Activated CD8-positive, alpha-beta memory T cell treated with anti-CD3 and anti-CD28 coated beads, Interleukin-2, amount 50 U/mL, for 4 hours (primary cell): ENCODE measurements at regions not wholly inside any gene's neighbourhood (a gene's known extent, or its start where the extent isn't known, plus 50 kb on each side); places are given as distances from the start of the nearest gene placed in this dataset.
"Not testable (repeated sequence)": the region's sequence is repeated elsewhere in the genome, so short reads cannot be mapped to it uniquely, and the experiment has no call there.

Experiments
- DNase-seq: peaks from one replicate; pipeline ENCODE4 v3.0.0-alpha.2; 2020

DNA sequence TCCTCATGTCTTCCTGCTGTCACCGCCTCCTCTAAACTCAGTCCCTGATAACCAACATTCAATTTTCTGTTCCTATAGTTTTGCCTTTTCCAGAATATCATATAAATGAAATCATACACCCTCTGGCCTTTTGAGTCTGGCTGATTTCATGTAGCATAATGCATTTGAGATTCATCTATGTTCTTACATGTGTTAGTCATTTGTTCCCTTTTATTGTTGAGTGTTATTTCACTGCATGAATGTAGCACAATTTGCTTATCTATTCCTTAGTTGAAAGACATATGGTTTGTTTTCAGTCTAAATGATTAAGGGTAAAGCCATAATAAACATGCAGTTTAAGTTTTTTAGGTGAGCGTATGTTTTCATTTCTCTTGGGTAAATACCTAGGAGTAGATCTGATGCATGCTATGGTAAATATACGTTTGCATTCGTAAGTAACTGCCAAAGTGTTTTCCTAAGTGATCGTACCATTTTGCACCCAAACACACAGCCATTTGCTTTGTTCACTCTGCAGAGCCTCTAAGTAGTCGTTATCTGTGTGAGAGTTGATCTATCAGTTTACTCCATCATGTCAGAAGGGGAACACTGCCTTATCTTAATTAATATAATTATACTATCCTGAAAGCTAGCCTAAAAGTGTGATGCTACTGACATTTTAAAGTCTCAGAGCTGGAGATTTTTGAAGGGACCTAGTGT, 460.8 kb downstream of the DMAC1 start:
- no peak for DNase-seq

DNA sequence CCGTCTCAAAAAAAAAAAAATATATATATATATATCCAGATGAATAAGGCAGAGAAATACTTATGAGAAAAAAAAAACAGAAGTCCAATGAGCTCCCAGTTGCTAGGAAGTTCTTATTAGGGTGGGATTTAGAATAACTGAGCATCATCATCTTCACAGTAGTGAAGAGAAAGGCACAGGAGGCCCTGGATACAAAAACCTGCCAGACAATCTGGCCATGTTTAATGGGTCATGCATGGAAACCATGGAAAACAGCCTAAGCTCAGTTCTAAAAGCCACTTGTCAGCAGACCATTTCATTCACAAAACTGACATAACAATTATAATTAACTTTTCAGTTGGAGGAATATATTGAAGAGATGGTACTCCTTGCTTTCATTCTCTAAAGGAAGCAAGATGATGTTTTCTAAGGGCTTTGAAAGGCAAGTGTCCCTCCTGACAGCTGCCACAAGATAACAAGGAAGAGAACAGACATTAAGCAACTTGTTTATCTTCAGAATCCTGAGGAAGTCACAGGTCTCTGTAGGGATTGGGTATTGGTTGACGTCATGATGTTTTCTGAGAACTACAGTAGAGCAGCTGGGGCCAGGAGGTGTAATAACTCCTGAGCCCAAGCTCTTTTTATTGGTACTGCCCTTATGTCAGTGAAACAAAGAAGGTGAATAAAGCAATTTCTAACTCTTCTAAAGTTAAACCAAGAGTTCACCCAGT, 463.1 kb downstream of the DMAC1 start:
- no peak for DNase-seq

DNA sequence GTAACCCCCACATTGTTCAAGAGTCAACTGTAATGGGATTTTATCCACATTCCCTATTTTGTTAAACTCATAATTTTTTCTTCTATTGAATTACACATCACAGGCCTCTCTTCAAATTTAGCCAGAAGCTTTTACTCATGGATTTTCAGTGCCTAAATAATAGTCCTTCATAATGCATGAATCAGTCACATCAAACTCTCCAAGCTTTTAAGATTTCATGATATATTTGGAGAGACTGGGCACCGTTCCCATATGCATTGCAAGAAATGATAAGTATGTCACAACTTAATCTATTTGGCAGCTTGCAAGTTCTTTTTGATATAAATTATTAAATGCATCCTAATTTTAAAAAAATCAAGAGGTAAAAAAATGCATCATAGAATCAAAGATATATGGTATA, 465.9 kb downstream of the DMAC1 start:
- DNase-seq = no peak

DNA sequence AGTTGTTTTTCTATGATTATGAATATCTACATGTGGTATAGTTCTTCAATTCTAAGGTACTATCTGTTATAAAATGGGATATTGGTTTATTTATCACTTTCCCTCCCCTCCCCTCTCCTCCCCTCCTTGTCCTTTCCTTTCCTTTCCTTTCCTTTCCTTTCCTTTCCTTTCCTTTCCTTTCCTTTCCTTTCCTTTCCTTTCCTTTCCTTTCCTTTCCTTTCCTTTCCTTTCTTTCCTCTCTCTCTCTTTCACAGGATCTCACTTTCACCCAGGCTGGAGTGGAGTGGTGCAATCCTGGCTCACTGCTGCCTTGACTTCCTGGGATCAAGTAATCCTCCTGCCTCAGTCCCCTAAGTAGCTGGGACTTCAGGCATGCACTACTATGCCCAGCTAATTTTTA, 466.8 kb downstream of the DMAC1 start:
- DNase-seq = no peak

DNA sequence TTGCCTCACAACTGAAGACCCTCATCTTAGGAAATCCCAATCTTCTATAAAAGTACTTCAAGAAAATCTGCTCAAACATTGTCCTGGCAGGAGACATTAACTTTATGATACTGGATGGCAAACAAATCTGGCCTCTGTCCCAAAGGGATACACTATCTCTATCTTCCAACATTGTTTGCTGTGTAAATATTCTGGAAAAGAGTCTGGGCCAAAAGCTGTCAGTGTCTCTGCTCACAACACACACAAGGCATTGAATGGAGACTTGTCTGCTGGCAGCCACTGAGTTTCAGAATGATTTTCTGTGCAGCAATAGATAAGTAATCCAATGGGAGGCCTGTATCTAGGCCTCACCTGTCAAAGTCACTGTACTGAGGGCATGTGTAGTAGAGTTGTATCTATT, 471.1 kb downstream of the DMAC1 start:
- DNase-seq = no peak

DNA sequence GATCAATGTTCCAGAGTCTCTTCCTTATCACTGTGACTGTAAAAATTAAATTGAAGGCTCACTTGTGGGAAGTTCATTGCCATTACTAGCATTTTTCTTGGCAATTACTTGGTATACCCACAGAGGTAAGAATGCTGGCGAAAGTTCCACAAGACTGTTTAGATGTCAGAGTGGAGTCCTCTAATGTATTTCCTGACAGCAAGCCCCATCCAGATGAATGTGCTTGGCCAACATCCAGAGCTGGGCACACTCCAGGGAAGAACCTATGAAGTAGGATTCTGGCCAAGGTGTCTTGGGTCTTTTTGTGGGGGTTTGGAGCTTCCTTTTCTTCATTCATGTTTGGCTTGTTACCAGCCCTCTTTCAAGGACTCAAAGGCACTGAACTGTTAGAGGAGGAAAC, 473.6 kb downstream of the DMAC1 start:
- DNase-seq = no peak

DNA sequence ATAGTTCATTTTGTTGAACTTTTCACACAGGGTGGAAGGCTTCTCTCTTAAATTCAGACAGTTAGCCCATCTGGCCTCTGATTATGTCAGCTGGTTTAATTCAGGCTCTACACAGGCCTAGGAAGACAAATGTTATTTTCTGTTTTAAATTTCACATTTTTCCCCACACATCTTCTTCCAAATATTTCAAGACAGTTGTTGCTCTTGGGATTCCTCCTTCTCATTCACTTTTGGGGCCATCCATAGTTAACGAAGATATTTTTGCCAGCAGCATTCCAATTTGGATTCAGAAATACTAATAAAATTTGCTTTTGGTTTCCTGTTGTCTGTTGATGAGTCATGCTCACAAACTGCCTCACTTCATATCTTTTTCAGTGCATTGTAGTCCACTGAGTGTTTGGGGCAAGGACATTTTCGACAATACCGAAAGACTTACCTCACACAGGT, 475.4 kb downstream of the DMAC1 start:
- no peak for DNase-seq

DNA sequence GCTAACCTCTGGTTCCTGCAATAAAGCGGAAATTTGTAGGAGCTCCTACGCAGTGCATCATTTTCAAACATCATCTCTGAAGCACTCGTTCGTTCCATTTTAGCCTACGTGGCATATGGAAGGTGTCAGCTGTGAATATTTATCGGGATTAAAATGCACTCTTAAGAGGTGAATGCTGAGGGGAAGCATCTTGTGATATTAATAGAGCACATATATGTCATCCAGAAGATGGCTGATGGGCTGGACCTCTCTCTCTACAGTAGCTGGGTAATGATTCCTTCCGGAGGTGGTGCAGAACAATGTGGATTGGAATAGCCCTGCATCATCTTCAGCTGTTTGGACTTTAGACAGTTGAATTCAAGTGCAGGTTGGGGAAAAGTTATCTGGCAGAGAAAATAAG, 478.7 kb downstream of the DMAC1 start:
- DNase-seq = no peak

DNA sequence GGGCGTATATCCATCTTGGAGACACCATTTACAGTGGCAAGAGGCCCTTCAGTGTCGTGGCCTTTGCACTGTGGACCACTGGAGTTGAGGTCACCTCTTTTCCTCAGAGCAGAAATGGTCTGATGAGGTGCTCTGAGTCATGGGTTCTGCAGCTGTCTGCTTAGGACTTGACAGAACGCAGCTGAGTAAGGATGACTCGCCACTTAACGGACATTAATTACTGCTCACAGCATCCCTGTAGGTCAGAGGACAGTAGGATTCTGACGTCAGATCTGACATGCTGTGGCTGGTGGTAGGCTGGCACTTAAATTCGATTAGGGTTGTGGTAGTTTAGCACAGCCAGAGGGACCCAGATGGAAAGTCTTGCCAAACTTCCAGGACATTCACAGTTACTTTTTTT, 479.4 kb downstream of the DMAC1 start:
- DNase-seq = no peak

DNA sequence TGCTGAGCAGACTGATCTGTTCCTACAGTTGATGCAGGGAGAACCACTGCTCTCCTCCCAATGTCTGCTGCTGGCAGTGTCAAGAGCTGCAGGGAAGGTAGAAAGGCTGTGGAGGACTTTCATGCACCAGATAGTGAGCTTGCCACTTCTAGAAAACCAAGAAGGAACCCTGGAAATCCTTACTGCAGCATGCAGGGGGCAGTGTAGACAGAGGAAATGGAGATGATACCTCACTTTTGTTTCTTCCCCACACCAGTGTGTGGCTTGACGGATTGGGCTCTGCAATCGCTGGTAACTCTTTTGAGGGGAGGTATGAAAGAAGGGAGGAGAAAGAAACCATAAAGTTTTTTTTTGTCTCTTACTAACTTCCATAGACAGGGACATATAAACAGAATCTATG, 480.7 kb downstream of the DMAC1 start:
- no peak for DNase-seq

DNA sequence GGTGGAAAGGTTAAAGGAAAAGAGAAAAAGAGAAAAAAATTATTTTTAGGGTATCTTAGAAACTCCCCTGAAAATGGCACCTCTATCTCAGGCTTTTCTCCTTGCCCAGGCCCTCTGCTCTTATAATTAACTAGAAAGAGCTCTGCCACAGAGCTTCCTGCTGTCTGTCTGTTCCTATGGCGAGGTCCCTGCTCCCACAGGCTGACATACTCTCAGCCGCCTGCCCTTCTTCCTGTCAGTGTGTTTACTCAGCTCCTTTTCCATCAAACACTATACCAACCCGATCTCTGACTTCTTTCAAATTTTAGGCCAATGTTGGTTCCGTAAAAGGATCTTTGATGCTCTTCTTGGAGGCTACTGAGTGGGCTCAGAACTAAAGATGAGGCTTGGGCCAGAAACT, 482.6 kb downstream of the DMAC1 start:
- DNase-seq = no peak

DNA sequence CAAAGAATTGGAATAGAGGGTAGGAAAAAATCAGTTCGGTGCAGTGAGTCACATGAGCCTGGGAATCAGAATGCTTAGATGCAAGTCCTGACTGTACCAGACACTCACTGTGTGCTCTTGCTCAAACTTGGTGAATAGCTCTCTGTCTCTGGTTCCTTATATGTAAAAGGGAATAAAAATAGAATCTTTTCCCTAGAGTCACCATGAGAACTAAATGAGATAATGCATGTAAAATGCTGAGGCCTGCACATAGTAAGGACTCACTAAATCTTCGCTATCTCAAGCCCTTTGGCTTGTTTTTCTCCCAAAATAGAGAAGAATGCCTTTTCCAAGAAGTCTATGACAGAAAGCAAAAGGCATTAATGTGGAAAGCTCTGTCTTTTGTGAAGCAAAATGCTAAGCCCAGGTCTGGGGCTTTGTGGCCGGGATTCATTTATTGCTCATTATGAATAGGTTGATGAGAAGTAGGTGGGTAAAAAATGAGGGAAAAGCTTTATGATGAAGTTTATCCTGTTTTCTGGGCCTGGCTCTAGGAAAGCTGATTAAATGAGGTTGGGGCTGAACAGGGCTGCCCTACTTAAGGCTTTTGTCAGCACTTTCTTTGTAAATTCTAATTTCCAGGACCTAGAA, 483.3 kb downstream of the DMAC1 start:
- DNase-seq = no peak

DNA sequence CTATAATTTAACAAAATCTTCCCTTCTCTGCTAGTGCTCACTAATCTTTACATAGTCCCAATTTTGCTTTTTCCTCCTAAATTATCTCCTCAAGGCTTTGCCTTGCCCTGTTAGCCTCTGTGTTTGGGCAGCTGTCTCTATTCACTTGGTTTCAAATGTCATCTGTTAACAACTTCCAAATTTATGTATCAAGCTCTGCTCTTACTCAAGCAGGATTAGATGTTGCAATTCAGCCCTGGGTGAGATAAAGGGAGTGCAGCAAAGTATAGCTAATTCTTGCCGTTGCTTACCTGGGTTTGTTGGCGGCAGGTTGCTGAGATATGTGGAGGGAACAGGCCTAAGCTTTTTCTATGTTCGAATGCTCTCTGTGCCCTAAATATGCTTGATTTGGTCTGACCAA, 483.8 kb downstream of the DMAC1 start:
- no peak for DNase-seq

DNA sequence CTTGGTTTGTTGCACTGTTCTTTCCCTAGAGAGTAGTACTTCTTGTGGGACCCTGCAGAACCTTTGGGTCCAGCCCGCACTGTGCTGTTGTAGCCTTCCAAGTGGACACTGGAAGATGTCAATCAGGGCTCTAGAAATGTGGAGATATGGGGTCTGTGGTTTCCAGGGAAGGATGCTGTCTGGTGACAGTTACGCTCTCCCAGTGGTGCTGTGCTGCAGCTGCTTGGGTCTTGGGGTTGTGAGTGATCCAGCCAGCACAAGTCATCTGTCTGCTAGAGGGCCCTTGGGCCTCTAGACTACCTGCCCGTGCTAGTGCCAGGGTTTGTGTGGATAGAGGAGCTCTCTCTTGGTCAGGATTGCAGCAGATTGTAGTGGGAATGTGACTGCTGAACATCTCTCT, 484.5 kb downstream of the DMAC1 start:
- DNase-seq = no peak

DNA sequence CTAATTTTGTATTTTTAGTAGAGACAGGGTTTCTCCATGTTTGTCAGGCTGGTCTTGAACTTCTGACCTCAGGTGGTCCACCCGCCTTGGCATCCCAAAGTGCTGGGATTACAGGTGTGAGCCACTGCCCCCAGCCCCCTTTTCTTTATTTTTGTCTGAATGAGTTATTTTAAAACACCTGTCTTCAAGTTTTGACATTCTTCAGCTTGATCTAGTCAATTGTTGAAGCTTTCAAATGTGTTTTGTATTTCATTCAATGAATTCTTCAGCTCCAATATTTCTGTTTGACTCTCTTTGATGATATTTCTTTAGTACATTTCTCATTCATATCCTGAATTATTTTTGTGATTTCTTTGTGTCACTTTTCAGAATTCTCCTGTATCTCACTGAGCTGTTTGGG, 486.2 kb downstream of the DMAC1 start:
- no peak for DNase-seq

DNA sequence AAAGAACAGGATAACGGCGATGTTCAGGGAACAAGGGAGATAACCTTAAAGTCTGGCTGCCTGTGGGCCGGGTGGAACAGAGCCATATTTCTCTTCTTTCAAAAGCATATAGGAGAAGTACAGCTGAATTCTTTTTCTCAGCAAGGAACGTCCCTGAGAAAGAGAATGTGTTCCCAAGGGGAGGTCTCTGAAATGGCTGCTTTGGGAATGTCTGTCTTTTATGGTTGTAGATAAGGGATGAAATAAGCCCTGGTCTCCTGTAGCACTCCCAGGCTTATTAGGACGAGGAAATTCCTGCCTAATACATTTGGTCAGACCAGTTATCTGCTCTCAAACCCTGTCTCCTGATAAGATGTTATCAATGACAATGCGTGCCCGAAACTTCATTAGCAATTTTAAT, 490.5 kb downstream of the DMAC1 start:
- not testable (repeated sequence) for DNase-seq

DNA sequence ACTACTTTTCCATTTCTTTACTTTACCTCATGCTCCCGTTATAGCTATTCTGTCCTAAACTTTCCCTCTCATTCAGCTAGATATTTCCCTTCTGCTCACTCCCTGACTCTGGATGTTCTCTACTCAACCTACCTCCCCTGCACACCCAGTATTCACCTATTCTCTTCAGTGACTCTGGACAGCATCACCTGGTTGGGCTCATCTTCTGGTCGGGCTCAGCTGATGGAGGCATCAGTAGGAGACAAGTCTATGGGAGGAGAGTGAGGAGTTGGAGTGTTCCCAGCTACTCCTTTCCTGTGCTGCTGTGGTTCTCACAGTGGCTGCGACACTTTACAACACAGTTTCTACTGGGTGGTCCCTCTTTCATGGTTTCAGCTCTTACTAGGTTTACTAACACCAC, 493.9 kb downstream of the DMAC1 start:
- DNase-seq = no peak

DNA sequence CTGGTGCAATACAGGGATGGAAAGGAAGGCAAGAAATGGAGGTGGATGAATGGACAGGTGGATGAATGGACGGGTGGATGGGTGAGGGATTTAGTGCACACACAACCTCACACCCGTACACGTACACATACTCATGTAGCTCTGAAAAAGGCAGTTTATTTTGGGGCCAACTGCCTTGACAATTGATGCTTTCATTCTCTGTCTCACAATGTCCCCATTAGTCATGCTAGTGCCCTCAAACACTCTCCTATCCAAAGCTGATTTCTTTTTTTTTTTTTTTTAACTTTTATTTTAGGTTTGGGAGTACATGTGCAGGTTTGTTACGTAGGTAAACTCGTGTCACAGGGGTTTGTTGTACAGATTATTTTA, 495.0 kb downstream of the DMAC1 start:
- DNase-seq = no peak

DNA sequence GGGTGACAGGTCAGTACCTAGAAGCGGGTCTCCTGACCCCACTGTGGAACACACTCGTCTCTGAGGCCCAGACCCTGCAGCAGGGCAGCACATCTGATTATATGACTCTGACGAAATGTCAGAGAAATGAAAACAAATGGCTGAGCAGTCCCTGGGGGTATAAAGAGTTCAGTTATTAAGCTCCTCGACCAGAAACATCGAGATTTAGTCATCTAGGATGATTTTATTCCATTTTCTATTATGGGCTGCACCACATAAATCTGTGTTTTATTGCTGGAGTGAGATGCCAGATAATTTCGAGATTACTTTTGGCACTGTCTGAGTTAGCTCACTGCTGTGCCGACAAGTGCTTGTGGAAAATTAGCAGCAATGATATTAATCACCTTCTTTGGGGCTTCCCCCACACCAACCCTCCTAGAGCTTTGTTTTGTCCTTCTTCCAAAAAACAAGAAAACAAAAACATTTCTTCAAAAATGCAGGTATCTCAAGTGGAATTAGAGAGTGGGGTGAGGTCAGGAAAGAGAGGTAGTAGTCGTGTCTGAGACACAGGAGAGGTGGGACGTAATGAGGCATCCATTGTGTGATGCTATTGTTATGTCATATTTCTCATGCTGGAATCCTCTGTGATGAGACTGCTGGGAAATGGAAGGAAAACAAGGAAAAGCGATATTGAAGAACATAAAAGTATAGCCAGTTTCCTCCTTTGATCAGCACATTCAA, 495.5 kb downstream of the DMAC1 start:
- DNase-seq = no peak

DNA sequence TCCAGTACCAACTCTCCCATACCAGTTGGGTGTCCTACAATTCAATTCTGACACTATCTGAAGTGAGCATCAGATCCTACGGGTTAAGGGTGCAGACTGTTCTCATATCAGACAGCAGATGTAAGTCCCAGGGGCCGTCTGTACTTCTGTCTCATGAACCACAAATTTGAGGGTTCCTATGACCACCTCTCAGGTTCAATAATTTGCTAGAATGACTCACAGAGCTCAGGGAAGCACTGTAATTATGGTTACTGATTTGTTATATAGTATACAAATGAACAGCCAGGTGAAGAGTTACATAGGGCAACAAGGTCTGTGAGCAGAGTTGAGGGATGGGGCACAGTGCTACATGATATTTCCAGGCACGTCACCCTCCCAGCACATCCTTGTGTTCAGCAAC, 499.1 kb downstream of the DMAC1 start:
- no peak for DNase-seq

DNA sequence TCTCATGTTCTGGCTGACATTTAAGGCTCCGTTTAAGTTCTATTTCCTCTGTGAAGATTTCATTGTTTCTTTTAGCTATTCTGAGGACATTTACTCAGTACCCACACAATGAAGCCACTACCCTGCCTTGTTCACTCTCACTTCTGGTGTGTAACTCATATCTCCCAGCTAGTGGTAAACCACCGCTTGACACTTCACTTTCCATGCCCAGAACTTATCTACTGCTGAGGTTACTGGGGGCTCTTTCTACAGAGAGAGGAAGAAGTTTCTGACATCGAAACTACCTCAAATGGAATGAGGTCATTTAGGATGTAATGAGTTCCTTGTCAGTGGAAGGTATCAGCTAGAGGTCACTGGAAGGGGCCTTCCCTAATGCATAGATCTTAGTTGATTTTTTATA, 501.5 kb downstream of the DMAC1 start:
- no peak for DNase-seq

DNA sequence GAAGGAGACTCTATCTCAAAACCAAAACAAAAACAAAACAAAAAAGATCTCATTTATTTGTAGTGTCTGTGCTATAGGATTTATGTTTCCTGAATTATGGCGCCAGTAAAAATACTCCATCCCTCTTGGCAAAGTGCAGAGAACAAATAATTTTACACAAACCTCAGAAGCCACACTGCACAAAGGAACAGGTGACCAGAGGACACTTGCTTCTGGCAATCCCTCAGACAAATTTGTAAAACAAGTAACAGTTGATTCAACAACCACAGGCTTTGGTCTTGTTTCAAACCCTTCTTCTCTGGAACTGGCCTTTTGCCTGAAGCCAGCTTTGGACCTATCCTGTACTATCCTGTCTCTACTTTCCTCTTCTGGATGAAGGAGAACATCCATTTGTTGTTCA, 502.1 kb downstream of the DMAC1 start:
- DNase-seq = no peak

DNA sequence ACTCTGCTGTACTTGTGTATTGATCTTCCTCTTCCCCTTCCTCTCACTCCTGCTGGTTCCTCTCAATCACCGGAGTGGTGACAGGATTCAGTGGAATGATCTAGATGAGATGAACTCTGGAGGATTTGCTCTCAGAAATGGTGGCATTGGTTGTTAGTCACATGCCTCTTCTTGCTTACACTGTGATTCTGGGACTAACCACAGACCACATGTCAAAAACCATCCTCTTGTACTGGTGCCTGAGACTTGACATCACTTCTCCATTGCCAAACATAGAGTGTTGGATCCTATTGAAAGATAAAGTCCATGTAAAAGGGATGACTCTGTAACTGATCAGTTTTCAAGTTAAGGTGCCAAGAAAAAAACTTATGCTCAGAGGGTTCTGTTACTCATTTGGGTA, 506.5 kb downstream of the DMAC1 start:
- DNase-seq = no peak

DNA sequence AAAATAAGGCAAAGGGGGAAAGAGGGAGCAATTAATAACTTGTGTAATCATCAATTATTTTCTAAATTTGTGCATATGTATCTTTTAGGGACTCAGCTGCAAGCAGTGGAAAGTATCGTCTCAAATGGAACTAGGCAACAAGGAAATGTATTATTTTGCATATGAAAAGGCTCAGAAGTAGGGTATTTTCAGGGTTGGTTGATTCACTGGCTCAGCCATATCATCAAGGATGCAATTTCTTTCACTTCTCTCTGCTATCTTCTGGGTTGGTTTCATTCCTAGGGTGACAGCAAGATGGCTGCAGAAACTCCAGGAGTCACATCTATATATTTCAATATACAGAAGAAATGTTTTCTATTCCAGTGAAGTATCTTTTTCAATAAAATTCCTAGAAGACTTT, 509.8 kb downstream of the DMAC1 start:
- no peak for DNase-seq
